ENCODE measurements at regions not wholly inside any gene's neighbourhood (a gene's known extent, or its start where the extent isn't known, plus 50 kb on each side); places are given as distances from the start of the nearest gene placed in this dataset.

DNA sequence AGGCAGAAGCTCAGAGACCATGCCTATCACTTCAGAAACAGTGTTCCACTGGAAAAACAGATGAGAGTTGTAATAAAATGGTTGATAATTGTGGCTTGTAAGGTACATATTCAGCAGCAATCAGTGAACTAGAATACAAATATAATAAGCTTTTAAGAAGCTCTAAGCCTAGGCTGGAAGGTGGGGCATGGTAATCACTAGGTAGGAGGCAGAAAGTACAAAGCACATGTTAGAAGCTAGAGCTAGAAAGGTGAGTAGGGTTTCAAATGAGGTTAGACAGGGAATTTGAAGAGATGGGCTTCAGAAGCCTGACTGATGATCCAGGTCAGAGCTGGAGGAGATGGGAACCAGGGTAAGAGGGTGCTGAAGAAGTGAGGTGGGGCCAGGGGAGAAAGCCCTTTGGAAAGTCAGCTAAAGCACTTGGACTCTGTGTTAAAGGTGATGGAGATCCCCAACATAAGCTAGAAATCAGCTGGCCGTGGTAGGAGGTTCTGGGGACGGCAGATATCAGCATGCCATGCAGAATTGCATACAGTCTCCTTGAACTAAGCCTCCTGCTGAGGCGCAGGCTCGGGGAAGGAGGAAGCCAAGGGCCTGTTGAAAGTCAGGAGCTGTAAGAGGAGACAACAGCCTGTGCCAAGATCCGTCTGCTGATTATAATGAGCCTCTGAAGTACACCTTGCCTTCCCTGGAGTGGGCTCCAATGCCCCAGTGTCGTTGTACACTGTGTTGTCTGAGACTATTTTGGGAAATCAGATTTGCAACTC, 659.4 kb downstream of the BCL11B start:
- no peak for DNase-seq

DNA sequence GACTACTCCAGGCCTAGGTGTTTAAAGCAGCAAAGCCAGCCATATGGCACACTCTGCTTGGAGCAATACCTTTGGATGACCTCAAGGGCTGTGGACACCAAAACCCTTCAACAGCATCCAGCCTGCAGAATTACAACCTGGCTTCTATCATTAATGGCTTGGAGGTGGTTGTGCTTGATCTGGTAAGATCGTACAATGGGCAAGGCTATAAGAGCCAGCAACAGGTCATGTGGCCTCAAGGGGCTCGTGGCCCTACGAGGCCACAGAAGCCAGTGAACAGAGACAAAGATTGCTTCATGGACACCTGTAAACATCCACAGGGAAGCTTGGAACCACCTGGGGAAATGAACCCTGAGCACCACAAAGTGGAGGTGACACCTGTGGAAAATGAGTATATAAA, 657.3 kb downstream of the BCL11B start:
- no peak for DNase-seq

DNA sequence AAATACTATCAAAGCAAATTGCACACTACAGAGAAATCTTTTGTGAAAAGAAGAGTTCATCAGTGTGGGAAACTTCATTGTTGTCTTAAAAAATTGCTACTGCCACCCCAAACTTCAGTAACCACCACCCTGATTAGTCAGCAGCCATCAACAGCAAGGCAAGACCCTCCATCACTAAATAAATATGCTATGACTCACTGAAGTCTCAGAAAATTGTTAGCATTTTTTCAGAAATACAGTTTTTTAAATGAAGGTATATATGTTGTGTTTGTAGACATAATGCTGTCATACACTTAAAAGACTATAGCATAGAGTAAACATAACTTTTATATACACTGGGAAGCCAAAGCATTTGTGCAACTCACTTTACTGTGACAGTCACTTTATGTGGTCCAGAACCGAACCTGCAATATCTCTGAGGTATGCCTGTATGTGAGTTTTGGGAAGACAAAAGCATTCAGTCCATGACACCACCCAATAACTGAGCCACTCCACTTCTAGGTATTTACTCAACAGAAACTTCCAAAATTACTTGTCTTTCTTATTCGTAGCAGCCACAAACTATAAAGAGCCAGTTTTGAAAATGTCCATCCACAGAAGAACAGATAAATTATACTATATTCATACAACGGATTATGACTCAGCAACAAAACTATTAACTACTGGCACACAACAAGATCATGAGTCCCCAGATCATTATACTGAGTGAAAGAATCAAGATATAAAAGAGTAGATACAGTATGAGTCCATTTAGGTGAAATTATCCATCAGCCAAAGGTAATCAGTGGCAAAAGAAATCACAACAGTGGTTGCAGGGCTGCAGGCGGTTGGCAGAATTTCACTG, 649.6 kb downstream of the BCL11B start:
- no peak for DNase-seq

DNA sequence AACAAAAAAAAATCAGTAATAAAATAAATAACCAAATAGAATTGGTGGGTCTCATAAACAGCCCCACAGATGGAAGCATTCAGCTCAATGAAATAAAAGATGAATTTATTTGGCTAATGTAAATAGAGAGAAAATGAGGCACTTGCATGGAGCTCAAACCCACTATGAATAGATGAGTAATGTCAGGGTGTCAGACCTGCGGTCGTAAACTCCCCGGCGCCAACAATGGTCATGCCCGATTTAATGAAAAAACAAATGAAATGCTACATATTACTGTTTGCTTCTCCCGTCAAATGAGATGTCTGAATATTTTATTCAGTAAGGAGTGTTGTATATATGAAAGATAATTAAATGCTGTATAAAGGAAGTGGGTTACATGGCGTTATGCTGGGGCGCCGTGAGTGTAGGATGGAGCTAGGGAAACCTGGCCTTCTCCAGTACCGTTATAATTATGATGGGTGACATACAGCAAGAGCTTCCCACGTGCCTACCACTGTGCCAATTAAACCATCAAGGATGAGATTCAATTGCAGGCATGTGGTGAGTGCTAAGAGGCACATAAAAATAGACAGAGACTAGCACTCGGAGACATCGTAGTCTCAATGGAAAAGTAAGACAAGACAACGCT, 648.1 kb downstream of the BCL11B start:
- DNase-seq = no peak

DNA sequence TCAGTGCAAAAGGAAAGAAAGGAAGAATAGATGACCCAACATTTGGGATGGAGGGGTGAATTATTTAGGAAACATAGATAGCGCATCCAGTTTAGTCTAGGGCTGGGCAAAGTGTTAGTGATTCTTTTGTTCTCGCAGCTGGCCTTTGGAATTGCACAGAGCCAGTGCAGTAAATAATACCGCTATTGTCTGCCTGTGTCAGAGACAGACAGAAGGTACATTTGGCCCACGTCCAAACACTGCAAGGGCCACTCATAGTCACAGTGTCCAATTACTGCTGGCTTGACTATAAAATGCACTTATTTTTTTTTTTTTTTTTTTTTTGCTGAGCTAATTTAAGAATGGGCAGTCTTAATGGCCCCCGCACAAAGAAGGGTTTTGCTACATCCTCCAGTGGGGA, 638.6 kb downstream of the BCL11B start:
- no peak for DNase-seq

DNA sequence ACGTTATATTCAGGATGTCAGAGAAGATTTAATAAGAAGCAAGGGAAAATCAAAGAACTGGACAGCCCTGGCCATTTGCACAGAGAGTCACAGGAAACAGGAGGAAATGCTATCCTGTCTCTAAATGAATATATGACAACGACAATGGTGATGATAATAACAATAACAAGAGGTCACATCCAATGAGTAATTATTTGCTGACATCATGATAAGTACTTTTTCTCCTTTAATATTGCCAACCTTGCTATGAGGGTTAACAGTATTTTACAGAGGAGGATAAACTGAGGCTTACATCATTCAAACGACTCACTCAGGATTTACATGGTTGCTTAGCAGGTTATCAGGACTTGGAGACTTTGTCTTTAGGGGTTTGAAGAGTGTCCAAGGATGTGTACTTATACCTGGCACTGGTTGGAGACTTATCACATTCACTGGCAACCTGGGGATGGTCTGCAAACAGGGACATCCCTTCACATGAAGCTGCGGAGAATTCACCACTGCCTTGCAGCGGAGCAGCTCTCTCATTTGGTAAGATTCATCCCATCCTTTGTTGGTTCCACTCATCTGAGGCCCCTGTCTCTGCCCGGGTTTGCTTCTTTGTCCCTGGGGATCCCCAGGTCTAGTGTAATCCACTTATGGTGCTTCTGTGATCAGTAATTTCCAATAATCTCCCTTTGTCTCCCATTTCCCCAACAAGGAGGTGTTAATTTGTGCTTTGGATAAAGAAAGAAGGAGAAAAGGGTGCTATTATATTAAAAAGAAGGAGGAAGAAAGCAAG, 637.8 kb downstream of the BCL11B start:
- DNase-seq = no peak

DNA sequence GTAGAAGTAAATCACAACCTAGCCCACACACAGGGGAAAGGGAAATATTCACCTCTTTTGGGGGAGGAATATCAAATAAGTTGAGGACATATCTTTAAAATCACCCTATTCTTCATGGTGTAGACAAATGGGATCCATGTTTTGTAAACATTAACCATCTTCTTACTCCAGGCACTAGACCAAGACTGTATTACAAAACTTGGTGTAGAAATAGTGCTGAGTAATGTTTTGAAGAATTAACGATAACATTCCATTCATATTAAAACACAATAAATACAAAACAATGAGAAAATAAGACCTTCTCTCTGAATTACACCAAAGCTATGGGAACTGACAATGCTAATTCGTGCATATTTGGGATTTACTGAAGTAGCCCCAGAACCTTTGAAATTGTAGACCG, 633.6 kb downstream of the BCL11B start:
- DNase-seq = no peak

DNA sequence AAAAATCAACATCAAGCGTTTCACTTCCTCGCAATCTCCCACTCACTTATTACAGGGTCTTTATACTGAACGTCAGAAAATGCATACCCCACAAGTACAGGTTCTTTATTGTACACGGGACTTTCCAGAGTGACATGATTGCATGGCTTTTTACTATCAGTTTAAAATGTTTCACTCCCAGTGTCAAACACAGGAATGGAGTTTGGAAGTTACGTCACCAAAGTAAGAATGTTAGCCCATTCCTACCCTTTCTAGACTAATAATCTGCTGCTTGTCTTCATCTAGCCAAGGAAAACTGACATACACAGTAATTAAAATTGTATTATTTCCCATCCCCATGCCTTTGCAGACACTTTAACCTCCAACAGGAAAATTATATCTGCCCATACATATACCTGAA, 624.2 kb downstream of the BCL11B start:
- no peak for DNase-seq

DNA sequence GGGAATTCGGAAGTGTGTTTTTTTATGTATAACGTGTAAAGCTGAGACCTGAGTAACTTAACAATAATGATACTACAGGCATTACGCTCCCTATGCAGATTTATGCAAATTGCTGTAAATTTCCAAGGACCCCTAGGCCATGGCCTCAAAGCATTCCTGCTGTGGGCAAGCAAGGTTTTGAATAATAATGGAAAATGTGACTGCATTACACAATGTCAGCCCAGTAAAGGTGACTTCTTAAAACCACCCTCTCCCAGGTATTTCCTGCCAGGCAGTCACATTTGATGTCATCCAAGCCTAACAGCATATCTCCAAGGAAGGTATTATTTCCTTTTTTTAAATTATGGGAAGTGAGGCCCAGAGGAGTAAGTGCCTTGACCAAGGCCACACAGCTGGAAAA, 621.0 kb downstream of the BCL11B start:
- DNase-seq = no peak

DNA sequence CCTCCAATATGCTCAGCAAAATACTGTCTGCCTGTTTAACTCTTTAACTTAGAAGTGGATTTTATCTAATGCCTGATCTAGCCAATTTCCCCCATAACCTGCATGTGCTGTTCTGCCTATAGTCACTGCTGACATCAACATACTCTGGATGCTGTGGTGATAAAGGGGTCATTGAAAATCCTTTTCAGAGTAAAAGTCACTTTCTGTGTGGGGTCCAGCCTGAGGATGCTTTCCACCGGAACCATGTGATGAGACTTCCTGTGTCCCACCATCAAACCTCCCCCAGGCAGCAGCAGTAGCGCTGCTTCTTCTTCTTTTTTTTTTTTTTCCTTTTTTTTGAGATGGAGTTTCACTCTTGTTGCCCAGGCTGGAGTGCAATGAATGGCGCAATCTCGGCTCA, 607.0 kb downstream of the BCL11B start:
- DNase-seq = no peak

DNA sequence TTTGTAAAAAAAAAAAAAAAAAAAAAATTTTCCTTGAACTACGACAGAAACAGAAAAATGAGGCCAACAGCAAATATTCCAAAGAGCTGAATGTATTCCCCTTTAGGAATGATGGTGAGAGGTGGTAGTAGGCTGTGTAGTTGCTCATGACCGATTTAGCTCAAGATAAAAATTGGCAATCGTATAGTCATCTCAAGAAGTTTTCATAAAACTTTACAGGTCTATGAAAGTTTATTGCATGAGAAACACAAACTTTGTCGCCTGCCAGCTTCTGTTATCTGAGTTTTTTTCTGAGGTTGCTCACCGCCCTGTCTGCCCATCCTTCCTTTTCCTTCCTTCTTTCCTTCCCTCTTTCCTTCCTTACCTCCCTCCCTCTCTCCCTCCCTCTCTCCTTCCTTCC, 605.5 kb downstream of the BCL11B start:
- DNase-seq = no peak

DNA sequence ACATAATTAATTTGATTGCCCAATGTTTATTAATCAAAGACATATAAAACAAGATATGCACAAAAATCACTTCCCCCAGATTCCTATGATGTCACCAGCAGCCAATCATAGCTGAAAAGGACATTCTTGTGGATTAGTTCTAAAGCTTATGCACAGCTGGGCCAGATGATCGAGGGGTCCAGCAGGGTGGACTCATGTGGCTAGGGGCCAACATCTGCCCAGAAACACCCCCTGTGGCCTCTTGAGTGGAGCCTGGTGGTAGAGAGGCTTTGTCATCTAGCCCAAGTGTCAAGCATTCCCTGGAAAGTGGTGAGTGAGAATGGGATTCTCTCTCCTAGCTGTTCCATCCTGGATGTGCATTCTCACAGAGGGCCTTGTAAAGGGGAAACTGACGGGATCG, 590.0 kb downstream of the BCL11B start:
- no peak for DNase-seq

DNA sequence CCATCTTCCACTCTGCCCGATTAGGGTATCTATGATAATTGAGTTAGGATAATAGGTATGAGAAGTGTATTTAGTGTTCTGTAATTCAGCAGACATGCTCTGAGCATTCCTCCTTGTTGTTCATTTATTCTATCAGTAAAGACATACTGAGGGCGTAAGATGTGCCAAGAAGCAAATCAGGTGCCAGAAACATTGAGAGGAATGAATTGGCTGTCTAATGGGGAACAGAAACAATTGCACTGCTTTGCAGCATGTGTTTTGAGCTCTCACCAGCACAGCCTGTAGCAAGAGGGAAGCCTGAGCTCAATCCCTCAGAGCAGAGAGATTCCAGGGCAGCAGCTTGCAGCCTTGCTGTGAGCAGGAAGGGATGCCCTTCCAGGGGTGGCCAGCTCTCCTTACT, 589.3 kb downstream of the BCL11B start:
- no peak for DNase-seq

DNA sequence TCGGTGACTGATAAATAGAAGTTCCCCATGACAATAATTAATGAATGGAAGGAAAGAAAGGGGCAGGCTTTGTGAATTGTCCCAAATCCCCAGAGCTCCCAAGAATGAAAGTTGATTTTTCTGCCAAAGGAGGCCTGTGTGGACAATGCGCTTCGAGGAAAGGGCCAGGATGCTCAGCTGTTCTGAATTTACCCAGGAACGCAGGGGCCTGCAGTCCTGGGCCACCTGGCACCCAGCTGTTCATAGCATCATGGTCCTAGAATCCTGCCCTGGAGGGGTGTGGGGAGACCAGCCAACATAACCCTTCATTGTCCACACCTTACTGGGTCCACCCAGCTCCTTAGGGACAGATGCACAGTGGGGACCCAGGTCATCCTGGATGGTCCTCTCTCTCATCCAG, 587.5 kb downstream of the BCL11B start:
- no peak for DNase-seq

DNA sequence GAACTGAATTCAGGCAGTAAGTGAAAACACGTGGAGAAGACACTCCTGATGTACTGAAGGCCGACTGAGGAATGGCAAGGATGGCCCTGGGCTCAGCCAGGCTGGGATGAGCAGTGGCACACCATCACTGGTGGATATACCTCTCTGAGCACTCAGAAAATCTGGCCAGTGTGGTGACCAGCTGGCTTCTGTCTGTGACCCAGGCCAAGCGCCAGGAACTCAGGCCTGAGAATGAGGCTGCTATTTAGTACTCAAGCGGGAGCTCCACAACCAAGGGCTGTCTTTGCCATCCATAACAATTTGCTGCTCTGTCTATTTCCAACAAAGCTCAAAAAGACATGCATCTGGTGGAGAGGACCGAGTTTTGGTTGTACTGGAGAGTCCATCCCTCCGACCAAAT, 586.3 kb downstream of the BCL11B start:
- DNase-seq = no peak

DNA sequence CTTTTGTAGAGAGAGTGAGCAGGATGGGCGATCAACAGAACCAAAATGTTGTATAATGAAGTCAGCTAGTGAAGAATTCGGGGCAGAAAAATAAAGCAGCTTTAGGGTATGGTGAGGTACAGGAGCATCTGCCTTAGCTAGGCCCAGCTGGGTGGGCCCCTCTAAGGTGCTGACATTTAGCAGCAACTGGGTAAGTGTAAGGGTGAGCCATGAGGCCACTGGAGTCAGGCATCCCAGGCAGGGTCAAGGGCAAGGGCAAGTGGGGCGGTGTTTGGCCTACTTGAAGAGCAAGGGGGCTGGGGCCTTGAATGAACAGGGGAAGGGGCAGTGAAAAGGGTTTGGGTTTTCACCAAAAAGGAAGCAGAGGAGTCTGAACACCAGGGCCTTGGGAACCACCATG, 583.6 kb downstream of the BCL11B start:
- DNase-seq = no peak

DNA sequence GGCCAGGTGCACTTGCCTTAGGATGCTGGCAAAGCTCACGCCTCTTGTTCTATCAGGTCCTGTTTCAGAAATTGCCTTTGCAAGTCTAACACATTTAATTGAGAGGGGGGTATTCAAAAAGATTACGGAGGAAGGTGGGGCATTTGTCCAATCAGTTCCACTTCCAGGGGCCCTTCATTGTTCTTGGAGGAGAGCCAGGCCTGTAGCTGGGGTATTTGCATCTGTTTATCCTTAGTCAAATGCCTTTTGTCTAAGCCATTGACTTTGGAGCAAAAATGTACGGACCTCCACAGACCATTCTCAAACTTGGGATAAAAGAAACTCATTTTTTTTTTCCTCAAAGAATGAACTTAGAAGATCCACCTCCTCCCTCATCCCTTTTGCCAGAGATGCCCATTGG, 582.0 kb downstream of the BCL11B start:
- DNase-seq = no peak

DNA sequence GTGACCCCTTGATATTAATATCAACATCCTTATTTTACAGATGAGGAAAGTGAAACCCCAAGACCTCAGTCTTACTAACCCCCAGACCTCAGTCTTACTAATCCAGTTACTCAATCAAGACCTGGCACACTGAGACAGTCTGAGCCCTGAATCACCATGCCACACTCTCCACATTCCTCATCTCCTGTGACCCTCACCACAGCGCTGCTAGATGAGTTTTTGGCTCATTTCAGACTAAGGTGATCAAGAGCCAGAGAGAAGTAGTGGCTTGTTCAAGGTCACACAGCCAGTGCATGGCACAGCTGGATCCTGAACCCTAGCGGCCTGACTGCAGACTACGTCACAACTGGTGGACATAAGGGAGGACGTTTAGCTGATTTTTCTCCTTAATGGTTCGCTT, 579.2 kb downstream of the BCL11B start:
- DNase-seq = no peak

DNA sequence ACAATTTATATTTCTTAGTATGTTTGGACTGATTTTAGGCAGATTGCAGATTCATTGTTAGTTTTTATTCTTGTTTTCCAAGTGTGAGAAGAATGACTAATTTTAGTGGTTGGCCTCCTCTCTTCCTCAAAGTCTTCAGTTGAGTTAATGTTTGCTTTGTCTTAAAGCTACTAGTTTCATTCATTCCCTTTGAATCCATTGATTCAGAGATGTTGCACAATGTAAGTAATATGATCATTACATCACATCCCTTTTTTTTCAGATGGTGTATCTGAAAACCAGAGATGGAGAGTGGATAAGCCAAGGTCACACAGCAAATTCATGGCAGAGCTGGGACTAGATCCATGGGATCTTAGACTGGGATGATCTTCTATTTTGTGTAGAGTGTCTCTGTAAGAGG, 577.5 kb downstream of the BCL11B start:
- DNase-seq = no peak

DNA sequence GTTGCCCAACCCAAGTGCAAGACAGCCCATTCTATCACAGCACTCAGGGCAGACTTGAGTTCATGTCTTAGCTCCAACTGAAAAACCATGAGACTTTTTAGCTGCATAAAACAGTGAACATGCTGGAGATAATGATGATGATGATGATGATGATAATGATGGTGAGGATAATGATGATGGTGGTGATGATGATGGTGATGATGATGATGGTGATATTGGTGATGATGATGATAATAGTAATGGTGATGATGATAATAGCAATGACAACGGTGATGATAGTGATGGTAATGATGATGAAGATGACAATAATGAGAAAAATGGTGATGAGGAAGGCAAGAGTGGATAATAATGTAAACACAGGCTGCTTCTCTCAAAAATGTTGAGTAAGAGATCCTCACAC, 576.2 kb downstream of the BCL11B start:
- DNase-seq = no peak

DNA sequence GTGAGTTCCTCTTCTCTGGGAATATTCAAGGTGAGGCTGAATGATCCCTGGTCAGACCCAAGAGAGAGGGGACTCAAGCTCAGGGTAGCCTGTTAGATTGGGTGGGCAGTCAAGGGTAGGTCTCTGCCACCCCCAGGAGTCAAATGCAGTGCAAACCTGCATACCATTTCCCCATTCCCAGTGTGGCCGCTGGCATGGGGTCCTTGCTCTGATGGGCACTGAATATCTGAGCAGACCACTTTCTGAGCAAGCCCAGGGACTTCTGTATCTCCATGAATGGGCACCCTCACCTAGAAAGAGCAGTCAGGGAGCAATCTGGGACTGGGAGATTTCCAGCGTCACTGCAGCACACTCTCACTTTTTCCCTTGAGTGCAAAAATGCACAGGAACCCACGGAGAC, 573.7 kb downstream of the BCL11B start:
- no peak for DNase-seq

DNA sequence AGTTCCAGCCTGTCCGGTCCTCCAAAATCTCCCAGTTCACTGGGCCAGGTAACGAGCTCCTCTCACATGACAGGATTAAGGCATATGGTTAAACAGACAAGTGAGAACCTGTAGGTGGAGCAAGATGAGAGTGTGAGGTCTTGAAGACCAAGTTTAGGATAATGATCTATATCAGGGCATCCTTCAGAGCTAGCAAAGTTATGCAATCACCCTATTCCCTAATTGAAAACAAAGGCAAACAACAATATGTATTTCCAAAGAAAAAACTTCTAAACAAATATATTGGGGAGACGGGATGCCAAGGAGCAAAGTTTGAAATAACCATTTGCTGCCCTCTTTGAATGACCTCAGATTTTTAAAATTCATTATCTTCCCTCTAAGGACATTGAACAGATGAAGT, 571.2 kb downstream of the BCL11B start:
- DNase-seq = no peak

DNA sequence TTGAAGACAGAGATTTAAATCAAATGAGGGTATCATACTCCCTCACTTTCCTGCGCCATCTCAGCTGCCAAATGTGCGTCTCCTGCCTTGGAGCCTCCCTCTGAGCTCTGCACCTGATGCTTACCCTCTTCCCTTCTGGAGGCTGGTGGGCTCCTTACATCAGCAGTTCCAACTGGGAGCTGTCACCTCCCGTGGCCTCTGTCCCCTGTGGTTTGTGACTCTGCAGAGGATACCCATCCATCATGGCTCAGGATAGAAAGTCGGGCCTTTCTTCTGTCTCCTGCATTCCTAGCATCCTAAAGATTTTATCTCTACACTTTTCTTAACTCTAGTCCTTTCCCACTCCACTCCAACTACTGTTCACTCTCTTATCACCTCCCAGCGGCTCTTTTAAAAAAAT, 570.6 kb downstream of the BCL11B start:
- no peak for DNase-seq
